SK-N-SH (cell line): ENCODE measurements at regions not wholly inside any gene's neighbourhood (a gene's known extent, or its start where the extent isn't known, plus 50 kb on each side); places are given as distances from the start of the nearest gene placed in this dataset.

Source experiments
- CTCF ChIA-PET: fragments of 300-600, 350-600 bp; formaldehyde crosslinking; extraction: SDS; loops from one replicate; lab custom pipeline; 2021; lab: Yijun Ruan, JAX
- POLR2A ChIA-PET: fragments of 350-600 bp; sonication (Branson Sonifier 250); formaldehyde crosslinking; extraction: SDS; loops from one replicate; lab custom pipeline; 2020; ENCODE audit warnings: antibody characterized with exemption, inconsistent platforms; lab: Yijun Ruan, JAX
- DNase-seq: peaks from one replicate; pipeline ENCODE4 v3.0.0; 2012
- H2AFZ ChIP-seq: fragments of 200-600 bp; sonication (generic); 2 replicates; pipeline ENCODE4 v1.8.1; 2016; ENCODE audit warnings: antibody characterized with exemption, mild to moderate bottlenecking, low read depth
- H3F3A ChIP-seq: fragments of 200-600 bp; sonication (generic); replicated peaks from 2 replicates; pipeline ENCODE3; 2016; ENCODE audit warnings: antibody characterized with exemption, mild to moderate bottlenecking; ENCODE audit not compliant: insufficient read depth
- H3K27ac ChIP-seq, 2 experiments: fragments of 200-500 bp in 1 of 2; fragments of 200-600 bp in 1 of 2; sonication (Bioruptor generic) in 1 of 2; sonication (generic), shearing (Covaris generic) in 1 of 2; 2 replicates each; pipeline versions ENCODE4 v1.5.1 to v1.6.1; 2014 to 2016; ENCODE audit warnings: low read depth in 2 of 2, inconsistent platforms in 1 of 2, low read length in 1 of 2, mild to moderate bottlenecking in 1 of 2, mixed read lengths in 1 of 2
- H3K27me3 ChIP-seq: fragments of 200-600 bp; sonication (generic), shearing (Covaris generic); 2 replicates; pipeline ENCODE4 v1.6.1; 2016; ENCODE audit warnings: mixed run types; ENCODE audit not compliant: insufficient read depth
- H3K36me3 ChIP-seq, 2 experiments: fragments of 200-500 bp in 1 of 2; fragments of 200-600 bp in 1 of 2; sonication (Bioruptor generic) in 1 of 2; sonication (generic) in 1 of 2; replicated peaks in 1 of 2; 2 replicates each; pipeline versions ENCODE3 to v1.5.1; 2014 to 2016; ENCODE audit warnings: low read length in 1 of 2, mild to moderate bottlenecking in 1 of 2; ENCODE audit not compliant: insufficient read depth in 2 of 2, control insufficient read depth in 1 of 2
- H3K4me1 ChIP-seq, 2 experiments: fragments of 200-500 bp in 1 of 2; fragments of 200-600 bp in 1 of 2; sonication (Bioruptor generic) in 1 of 2; sonication (generic), shearing (Covaris generic) in 1 of 2; 2 replicates each; pipeline versions ENCODE4 v1.5.1 to v1.6.1; 2014 to 2016; ENCODE audit warnings: low read depth in 1 of 2, low read length in 1 of 2, mixed run types in 1 of 2; ENCODE audit not compliant: insufficient read depth in 2 of 2, control insufficient read depth in 1 of 2
- H3K4me2 ChIP-seq: fragments of 200-600 bp; sonication (generic), shearing (Covaris generic); 2 replicates; pipeline ENCODE4 v1.6.1; 2017; ENCODE audit warnings: mixed run types
- H3K4me3 ChIP-seq, 2 experiments: fragments of 200-500 bp in 1 of 2; fragments of 200-600 bp in 1 of 2; sonication (Bioruptor generic) in 1 of 2; sonication (generic), shearing (Covaris generic) in 1 of 2; 2 replicates each; pipeline versions ENCODE4 v1.5.1 to v1.8.1; 2014 to 2016; ENCODE audit warnings: low read depth in 2 of 2, inconsistent platforms in 1 of 2, low read length in 1 of 2, mild to moderate bottlenecking in 1 of 2, mixed read lengths in 1 of 2, moderate library complexity in 1 of 2
- H3K79me2 ChIP-seq: fragments of 200-600 bp; sonication (generic); 2 replicates; pipeline ENCODE4 v1.8.1; 2017; ENCODE audit warnings: mild to moderate bottlenecking; ENCODE audit not compliant: insufficient read depth
- H3K9ac ChIP-seq: fragments of 200-600 bp; sonication (generic); 2 replicates; pipeline ENCODE4 v1.6.1; 2017; ENCODE audit warnings: mixed run types
- H3K9me2 ChIP-seq: fragments of 200-600 bp; sonication (generic); 2 replicates; pipeline ENCODE4 v1.6.1; 2017; ENCODE audit warnings: mixed run types
- H3K9me3 ChIP-seq: fragments of 200-600 bp; sonication (generic); 2 replicates; pipeline ENCODE4 v1.6.1; 2017; ENCODE audit warnings: mixed run types, mild to moderate bottlenecking, moderate library complexity
- H4K20me1 ChIP-seq: fragments of 200-600 bp; sonication (generic); 2 replicates; pipeline ENCODE4 v1.6.1; 2017; ENCODE audit warnings: mild to moderate bottlenecking, mixed run types; ENCODE audit not compliant: insufficient read depth
- CHD2 ChIP-seq: fragments of 150-350 bp; IDR thresholded peaks from 2 replicates; pipeline ENCODE4 v1.6.1; 2018; ENCODE audit warnings: low read length; ENCODE audit not compliant: partially characterized antibody
- EZH2phosphoT487 ChIP-seq: fragments of 200-600 bp; sonication (generic); IDR thresholded peaks from 2 replicates; pipeline ENCODE4 v1.6.1; 2017; ENCODE audit warnings: low read depth, mixed run types, mild to moderate bottlenecking, antibody characterized with exemption, moderate library complexity, borderline replicate concordance
- GABPA ChIP-seq: IDR thresholded peaks from 2 replicates; pipeline ENCODE4 v1.4.0; 2012; ENCODE audit warnings: low read depth, mild to moderate bottlenecking
- RAD21 ChIP-seq: IDR thresholded peaks from 2 replicates; pipeline ENCODE4 v1.6.1; 2012; ENCODE audit warnings: mild to moderate bottlenecking, low read length
- SMC3 ChIP-seq: IDR thresholded peaks from 2 replicates; pipeline ENCODE4 v1.6.1; 2012; ENCODE audit warnings: low read depth, low read length, improper control_type of control experiment
- TCF12 ChIP-seq: IDR thresholded peaks from 2 replicates; pipeline ENCODE4 v1.4.0; 2012
- WGBS: methylation state at CpG from one replicate; pipeline ENCODE4 v1.1.6; 2017; ENCODE audit warnings: low lambda C conversion rate; 5-methylcytosine and 5-hydroxymethylcytosine counted together
- TF ChIP-seq, protein P1 (sequence below): IDR thresholded peaks from 2 replicates; pipeline ENCODE4 v1.6.1; 2012; ENCODE audit warnings: mild to moderate bottlenecking, low read depth, low read length, moderate library complexity
- TF ChIP-seq, protein P2 (sequence below): fragments of 150-350 bp; IDR thresholded peaks from 2 replicates; pipeline ENCODE4 v1.6.1; 2017; ENCODE audit warnings: antibody characterized with exemption, low read length, low read depth, borderline replicate concordance
- TF ChIP-seq, protein P3 (sequence below): fragments of 200-600 bp; sonication (generic); IDR thresholded peaks from 2 replicates; pipeline ENCODE4 v1.6.1; 2017; ENCODE audit warnings: antibody characterized with exemption, mild to moderate bottlenecking, moderate library complexity

DNA sequence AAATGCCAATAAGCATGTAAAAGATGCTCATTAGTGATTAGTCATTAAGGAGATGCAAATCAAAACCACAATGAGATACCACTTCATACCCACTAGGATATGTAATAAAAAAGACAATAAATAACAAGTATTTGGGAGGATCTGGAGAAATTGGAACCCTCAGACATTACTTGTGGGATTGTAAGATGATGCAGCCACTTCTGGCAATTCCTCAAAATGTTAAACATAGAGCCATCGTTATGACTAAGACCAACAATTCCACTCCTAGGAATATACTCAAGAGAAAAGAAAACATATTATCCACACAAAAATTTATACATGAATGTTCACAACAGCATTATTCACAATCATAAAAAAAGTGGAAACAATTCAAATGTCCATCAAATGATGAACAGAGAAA is 336.2 kb upstream of the PMFBP1 start (continued):
- TF ChIP-seq, protein P1, sequence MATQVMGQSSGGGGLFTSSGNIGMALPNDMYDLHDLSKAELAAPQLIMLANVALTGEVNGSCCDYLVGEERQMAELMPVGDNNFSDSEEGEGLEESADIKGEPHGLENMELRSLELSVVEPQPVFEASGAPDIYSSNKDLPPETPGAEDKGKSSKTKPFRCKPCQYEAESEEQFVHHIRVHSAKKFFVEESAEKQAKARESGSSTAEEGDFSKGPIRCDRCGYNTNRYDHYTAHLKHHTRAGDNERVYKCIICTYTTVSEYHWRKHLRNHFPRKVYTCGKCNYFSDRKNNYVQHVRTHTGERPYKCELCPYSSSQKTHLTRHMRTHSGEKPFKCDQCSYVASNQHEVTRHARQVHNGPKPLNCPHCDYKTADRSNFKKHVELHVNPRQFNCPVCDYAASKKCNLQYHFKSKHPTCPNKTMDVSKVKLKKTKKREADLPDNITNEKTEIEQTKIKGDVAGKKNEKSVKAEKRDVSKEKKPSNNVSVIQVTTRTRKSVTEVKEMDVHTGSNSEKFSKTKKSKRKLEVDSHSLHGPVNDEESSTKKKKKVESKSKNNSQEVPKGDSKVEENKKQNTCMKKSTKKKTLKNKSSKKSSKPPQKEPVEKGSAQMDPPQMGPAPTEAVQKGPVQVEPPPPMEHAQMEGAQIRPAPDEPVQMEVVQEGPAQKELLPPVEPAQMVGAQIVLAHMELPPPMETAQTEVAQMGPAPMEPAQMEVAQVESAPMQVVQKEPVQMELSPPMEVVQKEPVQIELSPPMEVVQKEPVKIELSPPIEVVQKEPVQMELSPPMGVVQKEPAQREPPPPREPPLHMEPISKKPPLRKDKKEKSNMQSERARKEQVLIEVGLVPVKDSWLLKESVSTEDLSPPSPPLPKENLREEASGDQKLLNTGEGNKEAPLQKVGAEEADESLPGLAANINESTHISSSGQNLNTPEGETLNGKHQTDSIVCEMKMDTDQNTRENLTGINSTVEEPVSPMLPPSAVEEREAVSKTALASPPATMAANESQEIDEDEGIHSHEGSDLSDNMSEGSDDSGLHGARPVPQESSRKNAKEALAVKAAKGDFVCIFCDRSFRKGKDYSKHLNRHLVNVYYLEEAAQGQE = no peak
- TF ChIP-seq, protein P2, sequence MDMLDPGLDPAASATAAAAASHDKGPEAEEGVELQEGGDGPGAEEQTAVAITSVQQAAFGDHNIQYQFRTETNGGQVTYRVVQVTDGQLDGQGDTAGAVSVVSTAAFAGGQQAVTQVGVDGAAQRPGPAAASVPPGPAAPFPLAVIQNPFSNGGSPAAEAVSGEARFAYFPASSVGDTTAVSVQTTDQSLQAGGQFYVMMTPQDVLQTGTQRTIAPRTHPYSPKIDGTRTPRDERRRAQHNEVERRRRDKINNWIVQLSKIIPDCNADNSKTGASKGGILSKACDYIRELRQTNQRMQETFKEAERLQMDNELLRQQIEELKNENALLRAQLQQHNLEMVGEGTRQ = no peak
- TF ChIP-seq, protein P3, sequence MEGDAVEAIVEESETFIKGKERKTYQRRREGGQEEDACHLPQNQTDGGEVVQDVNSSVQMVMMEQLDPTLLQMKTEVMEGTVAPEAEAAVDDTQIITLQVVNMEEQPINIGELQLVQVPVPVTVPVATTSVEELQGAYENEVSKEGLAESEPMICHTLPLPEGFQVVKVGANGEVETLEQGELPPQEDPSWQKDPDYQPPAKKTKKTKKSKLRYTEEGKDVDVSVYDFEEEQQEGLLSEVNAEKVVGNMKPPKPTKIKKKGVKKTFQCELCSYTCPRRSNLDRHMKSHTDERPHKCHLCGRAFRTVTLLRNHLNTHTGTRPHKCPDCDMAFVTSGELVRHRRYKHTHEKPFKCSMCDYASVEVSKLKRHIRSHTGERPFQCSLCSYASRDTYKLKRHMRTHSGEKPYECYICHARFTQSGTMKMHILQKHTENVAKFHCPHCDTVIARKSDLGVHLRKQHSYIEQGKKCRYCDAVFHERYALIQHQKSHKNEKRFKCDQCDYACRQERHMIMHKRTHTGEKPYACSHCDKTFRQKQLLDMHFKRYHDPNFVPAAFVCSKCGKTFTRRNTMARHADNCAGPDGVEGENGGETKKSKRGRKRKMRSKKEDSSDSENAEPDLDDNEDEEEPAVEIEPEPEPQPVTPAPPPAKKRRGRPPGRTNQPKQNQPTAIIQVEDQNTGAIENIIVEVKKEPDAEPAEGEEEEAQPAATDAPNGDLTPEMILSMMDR = no peak

DNA sequence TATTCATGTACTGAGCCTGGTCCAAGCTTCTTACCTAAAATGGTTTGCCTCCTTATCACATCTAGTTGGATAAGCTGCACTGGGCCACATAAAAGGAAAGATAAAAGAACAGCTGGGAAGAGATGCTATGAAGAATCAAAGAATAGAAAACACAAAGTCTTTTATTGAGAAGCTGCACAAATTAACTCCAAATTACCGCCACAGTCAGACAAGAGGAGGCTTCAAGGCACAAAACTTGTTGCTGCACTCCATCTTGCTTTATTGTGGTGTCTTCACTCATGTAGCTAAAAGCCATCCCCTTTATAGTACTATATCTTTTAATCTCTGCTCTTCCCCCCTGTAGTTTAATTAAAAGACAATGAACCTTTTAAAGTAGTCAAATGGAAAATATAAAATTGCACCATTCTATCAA is 330.6 kb upstream of the PMFBP1 start:
- Histone ChIP-seq H3K36me3 (peaks cover 0 to under 1% of the 10 kb centered on the region in 2 experiments), H3K9ac (no peak overlapping the region), H3K4me3 (no peak overlapping the region), H3K9me3 (no peaks in the 10 kb centered on the region), H3K79me2 (no peaks in the 10 kb centered on the region), H3K4me1 (peaks cover 0 to 16% of the 10 kb centered on the region in 2 experiments; a peak in 1 of 4 replicates), H4K20me1 (no peaks in the 10 kb centered on the region), H3K27ac (peak overlapping the region in 1 of 2 experiments; percentile 69; a peak in 2 of 4 replicates), H2AFZ (no peak overlapping the region; the same call in 1 of the 2 replicates), H3K4me2 (no peak overlapping the region), H3K9me2 (no peaks in the 10 kb centered on the region), H3F3A (no peaks in the 10 kb centered on the region)
- no peak for DNase-seq
- 73% methylated on average over 1 of the region's 1 CpG for WGBS
- TF ChIP-seq TCF12 = no peak
- TF ChIP-seq, all 33 proteins: peak for 0
- CTCF ChIA-PET = interaction anchor here (0.7 to 2.6 kb wide), 16 partner anchors 11 to 1675 kb away, joined by 3 to 9 read pairs (median 4); no protein-coding TSS in a partner anchor
- POLR2A ChIA-PET = no interaction called here
- H3K27me3 ChIP-seq = no peaks in the 10 kb centered on the region

DNA sequence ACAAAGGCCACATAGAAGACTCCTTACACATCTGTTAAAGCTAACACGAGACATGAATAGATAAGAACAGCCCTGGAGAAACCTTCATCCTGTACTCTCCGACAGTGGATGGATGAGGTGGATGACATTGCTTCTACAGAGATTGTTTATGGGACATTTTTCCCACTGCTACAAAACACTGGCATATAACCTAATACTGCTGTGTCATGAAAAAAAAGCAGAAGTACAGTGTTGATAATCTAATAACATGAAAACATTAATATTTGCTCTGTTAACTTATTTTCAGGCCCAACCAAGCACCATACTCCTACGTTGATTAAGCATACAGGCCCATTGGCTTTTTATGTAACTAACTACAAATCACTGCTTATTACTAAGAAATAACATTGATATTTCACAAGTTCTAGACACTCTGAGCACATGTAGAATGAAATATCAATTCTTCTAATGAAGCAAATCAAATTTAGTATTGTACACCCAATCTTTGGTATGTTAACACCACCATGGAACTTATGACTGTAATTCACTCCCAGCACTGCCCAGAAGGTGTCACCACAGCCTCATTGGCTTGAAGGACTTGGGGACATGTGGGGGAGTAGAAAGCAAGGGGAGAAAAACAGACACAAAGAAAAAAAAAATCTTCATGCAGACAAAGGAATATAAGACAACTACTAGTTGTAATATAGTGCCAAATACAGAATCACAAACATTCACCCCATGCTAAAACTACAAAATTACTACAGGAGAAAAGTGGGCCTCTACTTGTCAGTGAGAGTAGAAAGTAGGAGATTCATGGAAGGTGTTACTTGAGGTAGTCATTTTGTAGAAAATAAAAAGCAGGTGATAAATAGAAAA is 330.0 kb upstream of the PMFBP1 start:
- H4K20me1 ChIP-seq = no peaks in the 10 kb centered on the region
- no peaks in the 10 kb centered on the region for H3K79me2 ChIP-seq
- peak overlapping the region in 1 of 2 experiments; percentile 69; a peak in 2 of 4 replicates for H3K27ac ChIP-seq
- no peaks in the 10 kb centered on the region for H3K36me3 ChIP-seq
- DNase-seq = peak; percentile 75
- peaks cover 0 to 16% of the 10 kb centered on the region in 2 experiments; a peak in 1 of 4 replicates for H3K4me1 ChIP-seq
- H3K9me3 ChIP-seq = no peaks in the 10 kb centered on the region
- H3K4me2 ChIP-seq = no peak overlapping the region
- no peak overlapping the region for H2AFZ ChIP-seq
- H3K4me3 ChIP-seq = no peak overlapping the region; a peak in 1 of 4 replicates
- no peak for TF ChIP-seq EZH2phosphoT487
- TF ChIP-seq, protein P3 = peak; percentile 96
- peak; percentile 99 for TF ChIP-seq RAD21
- no peak for TF ChIP-seq CHD2
- TF ChIP-seq GABPA = no peak
- peak; percentile 85 for TF ChIP-seq SMC3
- H3K27me3 ChIP-seq = no peaks in the 10 kb centered on the region
- ChIA-PET CTCF (interaction anchor here (0.6 to 2.6 kb wide), 26 partner anchors 10 to 1533 kb away, joined by 3 to 9 read pairs (median 3); no protein-coding TSS in a partner anchor), POLR2A (no interaction called here)
- H3F3A ChIP-seq = no peaks in the 10 kb centered on the region
- H3K9me2 ChIP-seq = no peaks in the 10 kb centered on the region
- 82% methylated on average over 3 of the region's 3 CpGs for WGBS
- no peak overlapping the region for H3K9ac ChIP-seq
